H9 (cell line): ENCODE measurements at regions not wholly inside any gene's neighbourhood (a gene's known extent, or its start where the extent isn't known, plus 50 kb on each side); places are given as distances from the start of the nearest gene placed in this dataset.

ENCODE experiments used
- DNase-seq: peaks from one replicate; pipeline ENCODE4 v3.0.0-alpha.2; 2017
- H2AFZ ChIP-seq: one replicate; pipeline ENCODE4 v1.6.1; 2013; ENCODE audit warnings: mild to moderate bottlenecking, low read length, control low read depth, moderate library complexity
- H2AK5ac ChIP-seq: 2 replicates; pipeline ENCODE4 v1.6.1; 2013; ENCODE audit warnings: low read length, control low read depth, mixed read lengths; ENCODE audit not compliant: insufficient read length
- H2BK120ac ChIP-seq: one replicate; pipeline ENCODE4 v1.6.1; 2013; ENCODE audit warnings: low read depth, mild to moderate bottlenecking, low read length, control low read depth, inconsistent platforms; ENCODE audit not compliant: poor library complexity, severe bottlenecking
- H2BK12ac ChIP-seq: 2 replicates; pipeline ENCODE4 v1.6.1; 2013; ENCODE audit warnings: low read length, control low read depth, mixed read lengths, low read depth; ENCODE audit not compliant: insufficient read length
- H2BK15ac ChIP-seq: 2 replicates; pipeline ENCODE4 v1.6.1; 2013; ENCODE audit warnings: low read depth, low read length, control low read depth
- H2BK20ac ChIP-seq: one replicate; pipeline ENCODE4 v1.6.1; 2013; ENCODE audit warnings: low read depth, mild to moderate bottlenecking, low read length, control low read depth, inconsistent platforms; ENCODE audit not compliant: poor library complexity, severe bottlenecking
- H2BK5ac ChIP-seq: 2 replicates; pipeline ENCODE4 v1.6.1; 2013; ENCODE audit warnings: low read length, control low read depth, mixed read lengths; ENCODE audit not compliant: insufficient read length
- H3K14ac ChIP-seq: 2 replicates; pipeline ENCODE4 v1.6.1; 2013; ENCODE audit warnings: low read length, control low read depth; ENCODE audit not compliant: insufficient read depth
- H3K18ac ChIP-seq: 2 replicates; pipeline ENCODE4 v1.6.1; 2013; ENCODE audit warnings: low read depth, mild to moderate bottlenecking, mixed read lengths, low read length, control low read depth; ENCODE audit not compliant: insufficient read length
- H3K23ac ChIP-seq: 2 replicates; pipeline ENCODE4 v1.6.1; 2013; ENCODE audit warnings: low read length, control low read depth, mixed read lengths, low read depth; ENCODE audit not compliant: insufficient read length
- H3K23me2 ChIP-seq: 2 replicates; pipeline ENCODE4 v1.6.1; 2013; ENCODE audit warnings: low read depth, mild to moderate bottlenecking, mixed read lengths, low read length, control low read depth; ENCODE audit not compliant: insufficient read length, poor library complexity, severe bottlenecking
- H3K27ac ChIP-seq: 2 replicates; pipeline ENCODE4 v1.5.1; 2013; ENCODE audit warnings: low read length, control low read depth, mixed read lengths, low read depth; ENCODE audit not compliant: insufficient read length
- H3K27me3 ChIP-seq: 2 replicates; pipeline ENCODE4 v1.6.1; 2013; ENCODE audit warnings: low read length, control low read depth, inconsistent platforms; ENCODE audit not compliant: insufficient read depth
- H3K4ac ChIP-seq: 2 replicates; pipeline ENCODE4 v1.6.1; 2013; ENCODE audit warnings: low read depth, mild to moderate bottlenecking, control low read depth, inconsistent platforms, low read length, moderate library complexity
- H3K4me1 ChIP-seq: 2 replicates; pipeline ENCODE4 v1.6.1; 2013; ENCODE audit warnings: low read length, control low read depth, inconsistent platforms; ENCODE audit not compliant: insufficient read depth
- H3K4me2 ChIP-seq: 2 replicates; pipeline ENCODE4 v1.6.1; 2013; ENCODE audit warnings: low read length, control low read depth, mixed read lengths; ENCODE audit not compliant: insufficient read length, insufficient read depth
- H3K56ac ChIP-seq: 2 replicates; pipeline ENCODE4 v1.6.1; 2013; ENCODE audit warnings: low read depth, mild to moderate bottlenecking, mixed read lengths, low read length, control low read depth; ENCODE audit not compliant: insufficient read length
- H3K79me1 ChIP-seq: 2 replicates; pipeline ENCODE4 v1.6.1; 2013; ENCODE audit warnings: low read depth, mild to moderate bottlenecking, moderate library complexity, low read length, control low read depth, inconsistent platforms; ENCODE audit not compliant: insufficient read depth, poor library complexity, severe bottlenecking
- H3K79me2 ChIP-seq: 2 replicates; pipeline ENCODE4 v1.6.1; 2013; ENCODE audit warnings: low read length, control low read depth, inconsistent platforms; ENCODE audit not compliant: insufficient read depth
- H3K9ac ChIP-seq: 2 replicates; pipeline ENCODE4 v1.6.1; 2013; ENCODE audit warnings: low read length, control low read depth, mixed read lengths; ENCODE audit not compliant: insufficient read length; ENCODE audit errors: extremely low read depth
- H3K9me3 ChIP-seq: one replicate; pipeline ENCODE4 v1.6.1; 2013; ENCODE audit warnings: low read depth, low read length, inconsistent platforms; ENCODE audit not compliant: control insufficient read depth
- H3T11ph ChIP-seq: one replicate; pipeline ENCODE4 v1.6.1; 2013; ENCODE audit warnings: mild to moderate bottlenecking, low read length, control low read depth, inconsistent platforms
- H4K20me1 ChIP-seq: one replicate; pipeline ENCODE4 v1.6.1; 2013; ENCODE audit not compliant: control insufficient read depth, insufficient read length, insufficient read depth
- H4K5ac ChIP-seq: 2 replicates; pipeline ENCODE4 v1.6.1; 2013; ENCODE audit warnings: low read depth, mild to moderate bottlenecking, mixed read lengths, low read length, control low read depth; ENCODE audit not compliant: insufficient read length
- H4K8ac ChIP-seq: replicated peaks from 2 replicates; pipeline ENCODE4 v1.6.1; 2013; ENCODE audit warnings: low read length, control low read depth, mixed read lengths, low read depth; ENCODE audit not compliant: insufficient read length
- H4K91ac ChIP-seq: 2 replicates; pipeline ENCODE4 v1.6.1; 2013; ENCODE audit warnings: low read depth, mild to moderate bottlenecking, moderate library complexity, mixed read lengths, low read length, control low read depth; ENCODE audit not compliant: insufficient read length
- H3K27ac Mint-ChIP-seq, 3 experiments: 2 replicates in 2 of 3; 3 replicates in 1 of 3; pipeline ENCODE4 v1.8.0; 2020 to 2021; ENCODE audit warnings: mixed read lengths in 3 of 3, mild to moderate bottlenecking in 1 of 3, moderate library complexity in 1 of 3
- H3K27me3 Mint-ChIP-seq: 2 replicates; pipeline ENCODE4 v1.8.0; 2021; ENCODE audit warnings: low read depth, mild to moderate bottlenecking, moderate library complexity, mixed read lengths
- H3K36me3 Mint-ChIP-seq, 3 experiments: 2 replicates in 2 of 3; 3 replicates in 1 of 3; pipeline ENCODE4 v1.8.0; 2020 to 2021; ENCODE audit warnings: low read depth in 3 of 3, mixed read lengths in 3 of 3; ENCODE audit not compliant: insufficient read depth in 1 of 3
- H3K4me1 Mint-ChIP-seq, 2 experiments: 2 replicates each; pipeline ENCODE4 v1.8.0; 2020; ENCODE audit warnings: mixed read lengths in 2 of 2
- H3K4me3 Mint-ChIP-seq, 2 experiments: 2 replicates in 1 of 2; 3 replicates in 1 of 2; pipeline ENCODE4 v1.8.0; 2020 to 2021; ENCODE audit warnings: mild to moderate bottlenecking in 2 of 2, mixed read lengths in 2 of 2, moderate library complexity in 1 of 2
- H3K9me3 Mint-ChIP-seq, 2 experiments: 2 replicates in 1 of 2; 3 replicates in 1 of 2; pipeline ENCODE4 v1.8.0; 2020; ENCODE audit warnings: mild to moderate bottlenecking in 2 of 2, mixed read lengths in 2 of 2, moderate library complexity in 1 of 2
- WGBS: extraction: QIAGEN DNeasy Blood & Tissue Kit; methylation state at CpG from one replicate; pipeline ENCODE4 v1.1.7; 2013; ENCODE audit warnings: missing lambda C conversion rate, low lambda C conversion rate, mixed read lengths; ENCODE audit not compliant: insufficient read length; ENCODE audit errors: extremely low coverage; 5-methylcytosine and 5-hydroxymethylcytosine counted together
- TF ChIP-seq, protein P1 (sequence below): fragments of 200-600 bp; sonication (generic); conservative IDR thresholded peaks from 3 replicates; pipeline ENCODE4 v1.8.0; 2021; ENCODE audit warnings: antibody characterized with exemption, mild to moderate bottlenecking

DNA sequence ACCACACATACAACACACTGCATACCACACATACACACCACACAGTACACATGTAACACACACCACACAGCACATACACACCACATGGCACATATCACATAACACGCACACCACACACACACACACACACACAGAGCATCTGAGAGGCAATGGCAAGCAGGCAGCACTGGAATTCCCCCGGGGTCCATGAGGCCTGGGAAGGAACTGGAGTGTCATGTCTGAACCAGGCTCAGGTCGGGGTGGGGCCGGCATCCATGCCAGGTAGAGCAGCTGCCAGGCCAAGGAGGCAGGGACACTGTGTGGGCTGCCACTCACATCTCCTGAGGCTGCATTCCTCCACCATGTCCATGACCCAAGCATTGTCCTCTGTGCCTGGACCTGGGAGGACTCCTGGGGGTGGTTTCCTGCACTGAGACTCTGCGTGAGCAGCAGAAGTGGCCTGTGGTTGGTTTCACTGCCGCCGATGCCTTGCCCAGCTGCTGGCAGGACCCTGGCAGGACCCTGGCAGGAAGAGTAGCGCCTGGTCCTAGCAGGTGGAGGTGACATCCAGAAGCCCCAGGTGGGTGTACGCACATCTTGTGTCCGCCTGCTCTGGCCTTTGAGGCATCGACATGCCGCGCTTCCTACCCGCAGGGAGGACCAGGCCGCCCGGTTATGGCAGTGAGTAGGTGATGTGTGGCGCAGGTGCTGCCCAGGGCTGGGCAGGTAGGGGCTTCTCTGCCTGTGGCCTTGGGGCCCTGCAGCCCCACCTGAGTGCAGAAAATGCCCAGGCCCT lies 1280.4 kb downstream of the TBC1D22A start:
- TF ChIP-seq, protein P1, sequence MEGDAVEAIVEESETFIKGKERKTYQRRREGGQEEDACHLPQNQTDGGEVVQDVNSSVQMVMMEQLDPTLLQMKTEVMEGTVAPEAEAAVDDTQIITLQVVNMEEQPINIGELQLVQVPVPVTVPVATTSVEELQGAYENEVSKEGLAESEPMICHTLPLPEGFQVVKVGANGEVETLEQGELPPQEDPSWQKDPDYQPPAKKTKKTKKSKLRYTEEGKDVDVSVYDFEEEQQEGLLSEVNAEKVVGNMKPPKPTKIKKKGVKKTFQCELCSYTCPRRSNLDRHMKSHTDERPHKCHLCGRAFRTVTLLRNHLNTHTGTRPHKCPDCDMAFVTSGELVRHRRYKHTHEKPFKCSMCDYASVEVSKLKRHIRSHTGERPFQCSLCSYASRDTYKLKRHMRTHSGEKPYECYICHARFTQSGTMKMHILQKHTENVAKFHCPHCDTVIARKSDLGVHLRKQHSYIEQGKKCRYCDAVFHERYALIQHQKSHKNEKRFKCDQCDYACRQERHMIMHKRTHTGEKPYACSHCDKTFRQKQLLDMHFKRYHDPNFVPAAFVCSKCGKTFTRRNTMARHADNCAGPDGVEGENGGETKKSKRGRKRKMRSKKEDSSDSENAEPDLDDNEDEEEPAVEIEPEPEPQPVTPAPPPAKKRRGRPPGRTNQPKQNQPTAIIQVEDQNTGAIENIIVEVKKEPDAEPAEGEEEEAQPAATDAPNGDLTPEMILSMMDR = no peak
- WGBS = no CpG with 5 or more reads among the region's 17 CpGs
- DNase-seq = no peak

More for the DNA sequence above, 1280.4 kb downstream of the TBC1D22A start:
- no peaks in the 10 kb centered on the region for H3K4me1 ChIP-seq
- H3K4me2 ChIP-seq = no peak overlapping the region
- no peaks in the 10 kb centered on the region for H3K27me3 ChIP-seq
- Mint-ChIP-seq H3K36me3 (no peaks in the 10 kb centered on the region), H3K4me3 (no peak overlapping the region), H3K4me1 (peaks cover 8 to 11% of the 10 kb centered on the region in 2 experiments), H3K27ac (no peak overlapping the region), H3K9me3 (no peaks in the 10 kb centered on the region; a peak in 1 of 5 replicates), H3K27me3 (no peaks in the 10 kb centered on the region)
- no peak overlapping the region for H2AK5ac ChIP-seq
- no peak overlapping the region for H4K8ac ChIP-seq
- H2AFZ ChIP-seq = no peak overlapping the region
- no peak overlapping the region for H4K91ac ChIP-seq
- H2BK15ac ChIP-seq = no peak overlapping the region
- no peaks in the 10 kb centered on the region for H4K20me1 ChIP-seq
- no peak overlapping the region for H3K27ac ChIP-seq
- no peak overlapping the region for H2BK12ac ChIP-seq
- no peak overlapping the region for H3T11ph ChIP-seq
- H3K79me2 ChIP-seq = no peaks in the 10 kb centered on the region
- H3K14ac ChIP-seq = no peak overlapping the region; the same call in none of the 2 replicates
- no peaks in the 10 kb centered on the region for H3K9me3 ChIP-seq
- no peak overlapping the region for H4K5ac ChIP-seq
- no peak overlapping the region for H2BK20ac ChIP-seq
- no peak overlapping the region for H3K9ac ChIP-seq
- H3K23me2 ChIP-seq = no peaks in the 10 kb centered on the region
- no peak overlapping the region for H2BK120ac ChIP-seq
- no peak overlapping the region for H3K4ac ChIP-seq
- H3K23ac ChIP-seq = no peak overlapping the region
- H3K18ac ChIP-seq = no peak overlapping the region
- no peaks in the 10 kb centered on the region for H3K79me1 ChIP-seq
- no peak overlapping the region for H2BK5ac ChIP-seq
- H3K56ac ChIP-seq = no peak overlapping the region
